Dendritic cell treated with granulocyte-macrophage colony-stimulating factor and Interleukin-4, amounts not matched to agents 40 ng/mL and 50 ng/mL, for 4 days (primary cell): ENCODE measurements at regions not wholly inside any gene's neighbourhood (a gene's known extent, or its start where the extent isn't known, plus 50 kb on each side); places are given as distances from the start of the nearest gene placed in this dataset.

Source experiments
- H3K27ac Mint-ChIP-seq: one replicate; pipeline ENCODE4 v1.8.0; 2022; ENCODE audit warnings: mild to moderate bottlenecking, mixed read lengths
- H3K27me3 Mint-ChIP-seq: one replicate; pipeline ENCODE4 v1.8.0; 2022; ENCODE audit warnings: mild to moderate bottlenecking, mixed read lengths
- H3K36me3 Mint-ChIP-seq: one replicate; pipeline ENCODE4 v1.8.0; 2022; ENCODE audit warnings: low read depth, mixed read lengths
- H3K4me1 Mint-ChIP-seq: one replicate; pipeline ENCODE4 v1.8.0; 2022; ENCODE audit warnings: low read depth, mixed read lengths
- H3K4me3 Mint-ChIP-seq: one replicate; pipeline ENCODE4 v1.8.0; 2022; ENCODE audit warnings: mild to moderate bottlenecking, moderate library complexity, mixed read lengths
- H3K9me3 Mint-ChIP-seq: one replicate; pipeline ENCODE4 v1.8.0; 2022; ENCODE audit warnings: mixed read lengths
- intact Hi-C: fragments of 100-400 bp; cut with micrococcal nuclease; formaldehyde crosslinking; loops from one replicate; pipeline ENCODE4 v1.15.0; 2022

- Mint-ChIP-seq H3K4me1 (no peaks in the 10 kb centered on the region), H3K27me3 (no peaks in the 10 kb centered on the region), H3K36me3 (no peaks in the 10 kb centered on the region), H3K4me3 (no peak overlapping the region), H3K9me3 (peaks cover 40% of the 10 kb centered on the region), H3K27ac (no peak overlapping the region)
- intact Hi-C loops: no loop called here
Measured at GRCh38 chr11:91435694-91436395, 788.8 kb upstream of the FAT3 start.

GRCh38 chr11:91433284-91434010 is 791.2 kb upstream of the FAT3 start:
- no peaks in the 10 kb centered on the region for H3K36me3 Mint-ChIP-seq
- H3K4me3 Mint-ChIP-seq: no peak overlapping the region
- peaks cover 41% of the 10 kb centered on the region for H3K9me3 Mint-ChIP-seq
- intact Hi-C loops: no loop called here
- H3K27ac Mint-ChIP-seq: no peak overlapping the region
- no peaks in the 10 kb centered on the region for H3K27me3 Mint-ChIP-seq
- H3K4me1 Mint-ChIP-seq: no peaks in the 10 kb centered on the region

- Mint-ChIP-seq H3K27ac (no peak overlapping the region), H3K36me3 (no peaks in the 10 kb centered on the region), H3K4me1 (no peaks in the 10 kb centered on the region), H3K9me3 (peaks cover 6% of the 10 kb centered on the region), H3K4me3 (no peak overlapping the region), H3K27me3 (no peaks in the 10 kb centered on the region)
- intact Hi-C loops: no loop called here
Measured at GRCh38 chr11:91421641-91422040, 803.0 kb upstream of the FAT3 start.

DNA sequence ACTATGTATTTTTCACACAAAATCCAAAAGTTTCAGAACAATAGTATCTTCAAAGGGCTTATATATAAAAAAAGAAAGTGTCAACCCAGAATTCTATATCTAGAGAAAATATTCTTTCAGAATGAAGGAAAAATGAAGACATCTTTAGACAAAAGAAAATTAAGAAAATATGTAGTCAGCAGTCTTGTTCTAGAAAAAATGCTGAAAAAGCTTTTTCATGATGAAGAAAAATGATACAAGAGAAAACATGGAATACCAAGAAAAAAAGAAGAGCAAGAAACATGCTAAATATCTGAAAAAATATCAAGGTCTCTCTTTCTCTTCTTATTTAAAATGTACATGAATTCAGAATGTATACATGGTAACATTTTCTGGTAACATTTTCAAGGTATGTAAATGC is 816.8 kb upstream of the FAT3 start:
- no peaks in the 10 kb centered on the region for H3K36me3 Mint-ChIP-seq
- no peaks in the 10 kb centered on the region for H3K9me3 Mint-ChIP-seq
- H3K4me1 Mint-ChIP-seq: no peaks in the 10 kb centered on the region
- intact Hi-C loops: no loop called here
- H3K4me3 Mint-ChIP-seq: no peak overlapping the region
- no peak overlapping the region for H3K27ac Mint-ChIP-seq
- no peaks in the 10 kb centered on the region for H3K27me3 Mint-ChIP-seq

DNA sequence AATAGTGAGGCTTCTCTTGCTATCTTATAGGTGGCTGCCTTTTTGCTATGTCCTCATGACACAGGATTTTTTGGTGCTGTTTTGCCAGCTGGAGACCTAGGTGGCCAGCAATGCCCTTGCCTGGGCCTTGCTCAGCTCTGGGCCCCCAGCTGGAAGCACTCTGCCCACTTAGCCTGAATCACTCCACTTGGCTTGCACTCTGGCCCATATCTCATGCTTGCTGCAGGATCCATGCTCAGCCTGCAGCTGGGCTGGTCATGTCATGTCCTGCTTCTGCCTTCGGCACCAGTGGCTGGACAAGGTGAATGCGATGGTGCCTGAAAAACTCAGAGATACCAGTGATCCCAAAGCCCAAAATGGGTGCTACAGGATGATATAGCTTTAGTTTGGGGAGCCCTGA is 818.6 kb upstream of the FAT3 start:
- no peaks in the 10 kb centered on the region for H3K9me3 Mint-ChIP-seq
- intact Hi-C loops: no loop called here
- no peaks in the 10 kb centered on the region for H3K27me3 Mint-ChIP-seq
- no peak overlapping the region for H3K4me3 Mint-ChIP-seq
- no peak overlapping the region for H3K27ac Mint-ChIP-seq
- H3K36me3 Mint-ChIP-seq: no peaks in the 10 kb centered on the region
- no peaks in the 10 kb centered on the region for H3K4me1 Mint-ChIP-seq

GRCh38 chr11:91404344-91404743 is 820.3 kb upstream of the FAT3 start:
- Mint-ChIP-seq H3K9me3 (no peaks in the 10 kb centered on the region), H3K4me1 (no peaks in the 10 kb centered on the region), H3K36me3 (no peaks in the 10 kb centered on the region), H3K27me3 (no peaks in the 10 kb centered on the region), H3K4me3 (no peak overlapping the region), H3K27ac (no peak overlapping the region)
- intact Hi-C loops: no loop called here

- Mint-ChIP-seq H3K36me3 (no peaks in the 10 kb centered on the region), H3K27ac (no peak overlapping the region), H3K9me3 (peaks cover 11% of the 10 kb centered on the region), H3K4me3 (no peak overlapping the region), H3K27me3 (no peaks in the 10 kb centered on the region), H3K4me1 (no peaks in the 10 kb centered on the region)
- intact Hi-C loops: no loop called here
Measured at GRCh38 chr11:91397134-91397468, 827.5 kb upstream of the FAT3 start.

- intact Hi-C loops: no loop called here
- Mint-ChIP-seq H3K27me3 (no peaks in the 10 kb centered on the region), H3K9me3 (peaks cover 17% of the 10 kb centered on the region), H3K4me1 (no peaks in the 10 kb centered on the region), H3K27ac (no peak overlapping the region), H3K4me3 (no peak overlapping the region), H3K36me3 (no peaks in the 10 kb centered on the region)
Measured at GRCh38 chr11:91396236-91397133, 828.1 kb upstream of the FAT3 start.

DNA sequence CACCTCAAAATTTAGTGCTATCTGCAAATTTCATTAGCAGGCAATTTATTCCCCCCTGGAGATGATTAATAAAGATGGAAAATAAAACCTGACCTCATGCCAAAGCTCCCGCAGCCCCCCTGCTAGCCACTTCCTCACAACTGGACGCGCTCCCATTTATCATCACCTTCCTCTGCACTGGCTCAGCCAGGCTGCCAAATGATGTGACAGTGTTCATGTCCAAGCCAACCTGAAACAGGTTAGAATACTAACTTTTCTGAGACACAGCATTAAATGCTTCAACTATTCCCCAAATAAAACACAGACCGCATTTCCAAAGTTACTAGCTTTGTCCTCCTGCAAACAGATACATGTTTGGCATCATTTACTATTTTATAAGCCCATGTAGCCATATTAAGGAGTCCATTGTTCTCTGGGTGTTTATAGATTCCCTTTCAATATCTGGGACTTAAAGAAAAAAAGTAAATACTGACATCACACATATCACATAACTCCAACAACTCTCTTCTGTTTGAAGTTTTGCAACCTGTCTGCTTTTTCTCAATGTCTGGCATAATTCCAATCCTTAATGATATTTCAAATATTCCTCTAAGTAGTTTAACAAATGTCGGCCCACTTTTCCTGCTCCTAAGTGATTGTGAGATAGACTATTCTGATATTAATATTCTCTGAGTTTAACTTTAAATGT is 829.7 kb upstream of the FAT3 start:
- peaks cover 21% of the 10 kb centered on the region for H3K9me3 Mint-ChIP-seq
- H3K4me3 Mint-ChIP-seq: no peak overlapping the region
- intact Hi-C loops: no loop called here
- no peaks in the 10 kb centered on the region for H3K36me3 Mint-ChIP-seq
- no peaks in the 10 kb centered on the region for H3K4me1 Mint-ChIP-seq
- H3K27me3 Mint-ChIP-seq: no peaks in the 10 kb centered on the region
- no peak overlapping the region for H3K27ac Mint-ChIP-seq

- H3K4me3 Mint-ChIP-seq: no peak overlapping the region
- intact Hi-C loops: no loop called here
- H3K4me1 Mint-ChIP-seq: no peaks in the 10 kb centered on the region
- H3K27me3 Mint-ChIP-seq: no peaks in the 10 kb centered on the region
- H3K27ac Mint-ChIP-seq: no peak overlapping the region
- no peaks in the 10 kb centered on the region for H3K36me3 Mint-ChIP-seq
- H3K9me3 Mint-ChIP-seq: peaks cover 21% of the 10 kb centered on the region
Measured at GRCh38 chr11:91394073-91394726, 830.4 kb upstream of the FAT3 start.

GRCh38 chr11:91382946-91383345 is 841.7 kb upstream of the FAT3 start:
- no peaks in the 10 kb centered on the region for H3K36me3 Mint-ChIP-seq
- no peak overlapping the region for H3K4me3 Mint-ChIP-seq
- H3K9me3 Mint-ChIP-seq: peaks cover 30% of the 10 kb centered on the region
- intact Hi-C loops: no loop called here
- no peaks in the 10 kb centered on the region for H3K27me3 Mint-ChIP-seq
- H3K27ac Mint-ChIP-seq: no peak overlapping the region
- H3K4me1 Mint-ChIP-seq: no peaks in the 10 kb centered on the region

DNA sequence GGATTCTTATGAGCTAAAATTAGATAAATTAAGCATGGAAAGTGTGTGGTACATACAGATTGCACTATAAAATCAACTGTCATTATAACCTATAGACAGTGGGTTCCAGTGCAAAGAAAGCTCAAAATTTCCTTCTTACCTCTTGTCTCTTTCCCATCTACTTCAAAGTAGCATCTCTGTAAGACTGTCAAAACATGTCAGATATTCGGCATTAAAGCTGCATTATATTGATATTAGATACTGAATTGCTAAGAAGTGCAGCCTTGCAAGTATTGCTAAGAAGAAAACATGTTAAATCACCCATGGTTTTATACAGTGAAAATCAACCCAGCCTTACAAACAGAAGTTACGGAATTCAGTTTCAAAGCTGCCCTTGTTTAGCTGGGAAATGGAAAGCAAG is 849.8 kb upstream of the FAT3 start:
- intact Hi-C loops: no loop called here
- Mint-ChIP-seq H3K27me3 (no peaks in the 10 kb centered on the region), H3K4me3 (no peak overlapping the region), H3K9me3 (no peaks in the 10 kb centered on the region), H3K27ac (no peak overlapping the region), H3K36me3 (no peaks in the 10 kb centered on the region), H3K4me1 (no peaks in the 10 kb centered on the region)

DNA sequence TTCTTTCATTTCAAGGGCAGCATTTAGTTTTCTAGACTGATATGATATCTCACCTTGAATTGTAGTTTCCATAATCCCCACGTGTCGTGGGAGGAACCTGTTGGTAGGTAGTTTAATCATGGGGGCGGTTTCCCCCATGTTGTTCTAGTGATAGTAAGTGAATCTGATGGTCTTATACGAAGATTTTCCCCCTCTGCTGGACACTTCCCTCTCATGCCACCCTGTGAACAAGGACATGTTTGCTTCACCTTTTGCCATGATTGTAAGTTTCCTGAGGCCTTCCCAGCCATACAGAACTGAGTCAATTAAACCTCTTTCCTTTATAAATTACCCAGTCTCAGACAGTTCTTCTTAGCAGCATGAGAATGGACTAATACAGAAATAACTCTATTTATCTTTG is 851.1 kb upstream of the FAT3 start:
- no peaks in the 10 kb centered on the region for H3K36me3 Mint-ChIP-seq
- no peaks in the 10 kb centered on the region for H3K4me1 Mint-ChIP-seq
- H3K27ac Mint-ChIP-seq: no peak overlapping the region
- intact Hi-C loops: no loop called here
- H3K9me3 Mint-ChIP-seq: no peaks in the 10 kb centered on the region
- H3K27me3 Mint-ChIP-seq: no peaks in the 10 kb centered on the region
- no peak overlapping the region for H3K4me3 Mint-ChIP-seq
